Endothelial cell of umbilical vein (primary cell): ENCODE measurements at regions not wholly inside any gene's neighbourhood (a gene's known extent, or its start where the extent isn't known, plus 50 kb on each side); places are given as distances from the start of the nearest gene placed in this dataset.

ENCODE experiments used
- BruUV-seq: library from RNA; stranded (reverse); fragments of 400-500 nt; replicated peaks from 2 replicates; lab custom pipeline; 2021; lab: Mats Ljungman, UMichigan
- CTCF ChIA-PET: fragments of 300-600, 350-600 bp; sonication (Branson Sonifier 250); formaldehyde crosslinking; loops from one replicate; lab custom pipeline; 2021; ENCODE audit warnings: antibody characterized with exemption, inconsistent platforms; lab: Charles Lee
- POLR2A ChIA-PET: fragments of 300-600, 350-600 bp; sonication (Branson Sonifier 250); formaldehyde crosslinking; loops from one replicate; lab custom pipeline; 2021; ENCODE audit warnings: antibody characterized with exemption, inconsistent platforms; lab: Charles Lee
- DNase-seq: peaks from one replicate; pipeline ENCODE4 v3.0.0-alpha.2; 2011; ENCODE audit warnings: low read depth, low spot score
- FAIRE-seq: peaks from 2 replicates; lab custom pipeline; 2011; peaks lifted over from hg19 to GRCh38; lab: Jason Lieb, UNC
- H2AFZ ChIP-seq: 2 replicates; pipeline ENCODE4 v1.6.0; 2012; ENCODE audit warnings: low read depth, low read length, control low read depth, inconsistent platforms
- H3K27ac ChIP-seq: 2 replicates; pipeline ENCODE4 v1.5.1; 2011; ENCODE audit warnings: low read depth, mild to moderate bottlenecking, control low read depth, low read length, moderate library complexity; ENCODE audit not compliant: insufficient read depth
- H3K27me3 ChIP-seq, 2 experiments: 2 replicates each; pipeline versions ENCODE4 v1.6.0 to v1.6.1; 2011; ENCODE audit warnings: low read length in 2 of 2, mixed read lengths in 1 of 2; ENCODE audit not compliant: control insufficient read depth in 2 of 2, insufficient read depth in 2 of 2
- H3K36me3 ChIP-seq, 2 experiments: 2 replicates in 1 of 2; 3 replicates in 1 of 2; pipeline ENCODE4 v1.5.1; 2011; ENCODE audit warnings: low read length in 2 of 2, mild to moderate bottlenecking in 1 of 2, moderate library complexity in 1 of 2; ENCODE audit not compliant: control insufficient read depth in 2 of 2, insufficient read depth in 2 of 2; ENCODE audit errors: extremely low read depth in 1 of 2
- H3K4me1 ChIP-seq: 3 replicates; pipeline ENCODE4 v1.5.1; 2011; ENCODE audit warnings: mild to moderate bottlenecking, low read length; ENCODE audit not compliant: control insufficient read depth, insufficient read depth; ENCODE audit errors: extremely low read depth
- H3K4me2 ChIP-seq: 2 replicates; pipeline ENCODE4 v1.6.1; 2011; ENCODE audit warnings: low read length, control low read depth, mixed read lengths; ENCODE audit not compliant: insufficient read depth
- H3K4me3 ChIP-seq, 3 experiments: fragments of 200-600 bp in 1 of 3; sonication (generic), shearing (Covaris generic) in 1 of 3; replicated peaks in 1 of 3; 2 replicates each; pipeline ENCODE4 v1.5.1; 2011 to 2016; ENCODE audit warnings: control low read depth in 3 of 3, low read length in 3 of 3, mild to moderate bottlenecking in 2 of 3, inconsistent platforms in 1 of 3, low read depth in 1 of 3, moderate library complexity in 1 of 3; ENCODE audit not compliant: insufficient read depth in 1 of 3
- H3K79me2 ChIP-seq: 2 replicates; pipeline ENCODE4 v1.6.0; 2012; ENCODE audit warnings: low read length, inconsistent platforms; ENCODE audit not compliant: control insufficient read depth, insufficient read depth
- H3K9ac ChIP-seq: replicated peaks from 2 replicates; pipeline ENCODE3; 2011; ENCODE audit warnings: low read length, control low read depth; ENCODE audit not compliant: insufficient read depth; ENCODE audit errors: extremely low read depth
- H3K9me1 ChIP-seq: replicated peaks from 3 replicates; pipeline ENCODE4 v1.6.0; 2011; ENCODE audit warnings: mild to moderate bottlenecking, low read length; ENCODE audit not compliant: control insufficient read depth, insufficient read depth; ENCODE audit errors: extremely low read depth
- H3K9me3 ChIP-seq: replicated peaks from 2 replicates; pipeline ENCODE4 v1.5.1; 2012; ENCODE audit warnings: low read length, inconsistent platforms; ENCODE audit not compliant: control insufficient read depth, insufficient read depth
- H4K20me1 ChIP-seq: replicated peaks from 2 replicates; pipeline ENCODE3; 2011; ENCODE audit warnings: mild to moderate bottlenecking, low read length; ENCODE audit not compliant: control insufficient read depth, insufficient read depth; ENCODE audit errors: extremely low read depth
- CTCF ChIP-seq, 2 donors: IDR thresholded peaks; 1 replicate in 1 of 2; 2 replicates in 1 of 2; pipeline ENCODE4 v1.5.1; 2011; ENCODE audit warnings: low read length in 2 of 2, mild to moderate bottlenecking in 2 of 2, moderate library complexity in 2 of 2, control low read depth in 1 of 2, inconsistent platforms in 1 of 2, low read depth in 1 of 2; ENCODE audit not compliant: insufficient read depth in 1 of 2; ENCODE audit errors: extremely low read depth in 1 of 2
- EZH2 ChIP-seq: IDR thresholded peaks from 2 replicates; pipeline ENCODE4 v1.6.1; 2012; ENCODE audit warnings: borderline replicate concordance, low read depth, mild to moderate bottlenecking, moderate library complexity, low read length, inconsistent platforms; ENCODE audit not compliant: severe bottlenecking
- FOS ChIP-seq: IDR thresholded peaks from 2 replicates; pipeline ENCODE4 v1.6.1; 2011; ENCODE audit warnings: mild to moderate bottlenecking, low read length, moderate library complexity, borderline replicate concordance; ENCODE audit not compliant: insufficient read depth
- GATA2 ChIP-seq: IDR thresholded peaks from 2 replicates; pipeline ENCODE4 v1.7.0; 2011; ENCODE audit warnings: low read depth, mild to moderate bottlenecking, moderate library complexity, mixed read lengths, low read length; ENCODE audit not compliant: insufficient read length, insufficient read depth
- JUN ChIP-seq: IDR thresholded peaks from 2 replicates; pipeline ENCODE4 v1.6.1; 2011; ENCODE audit warnings: borderline replicate concordance, low read depth; ENCODE audit not compliant: insufficient read length, insufficient read depth
- MAX ChIP-seq: IDR thresholded peaks from 2 replicates; pipeline ENCODE4 v1.6.1; 2011; ENCODE audit not compliant: insufficient read depth, insufficient read length
- MYC ChIP-seq: IDR thresholded peaks from one replicate; pipeline ENCODE4 v1.6.1; 2011; ENCODE audit warnings: mild to moderate bottlenecking, low read depth, low read length
- POLR2A ChIP-seq: IDR thresholded peaks from 2 replicates; pipeline ENCODE4 v1.6.1; 2012; ENCODE audit warnings: low read depth, mild to moderate bottlenecking, control low read depth, low read length
- POLR2AphosphoS5 ChIP-seq: IDR thresholded peaks from 2 replicates; pipeline ENCODE4 v1.6.1; 2012; ENCODE audit warnings: low read depth, mild to moderate bottlenecking, control low read depth, low read length, moderate library complexity; ENCODE audit not compliant: insufficient read depth
- dilution Hi-C: fragments of 300-500 bp; cut with MboI; formaldehyde crosslinking; loops from one replicate; pipeline ENCODE4 v1.15.0; 2019; ENCODE audit warnings: low sequenced_read_pairs; ENCODE audit not compliant: extremely low pct_ligation_motif_present
- intact Hi-C: fragments of 100-400 bp; cut with micrococcal nuclease; formaldehyde crosslinking; loops from one replicate; pipeline ENCODE4 v1.10.0; 2022

- Histone ChIP-seq H4K20me1 (no peaks in the 10 kb centered on the region), H3K9me1 (no peaks in the 10 kb centered on the region), H3K79me2 (no peaks in the 10 kb centered on the region), H3K4me3 (no peak overlapping the region), H3K27me3 (no peaks in the 10 kb centered on the region), H3K9ac (no peak overlapping the region), H3K9me3 (peaks cover 7% of the 10 kb centered on the region), H3K36me3 (no peaks in the 10 kb centered on the region), H3K27ac (no peak overlapping the region), H3K4me2 (no peak overlapping the region), H2AFZ (no peak overlapping the region), H3K4me1 (no peaks in the 10 kb centered on the region)
- BruUV-seq, result no TSS peak
- dilution Hi-C loops, result no loop called here
- TF ChIP-seq JUN (no peak), FOS (no peak), EZH2 (no peak), POLR2AphosphoS5 (no peak), MYC (no peak), GATA2 (no peak), CTCF (IDR thresholded peaks at IDR 0.05; ENCODE audit: extremely low read depth in 1 of 2, insufficient read depth in 1 of 2, low read depth in 1 of 2, low read length in 2 of 2) (no peak), MAX (no peak), POLR2A (no peak)
- intact Hi-C loops, result no loop called here
- DNase-seq (no peak), FAIRE-seq (no peak)
- ChIA-PET POLR2A (no interaction called here), CTCF (no interaction called here)
Observed at GRCh38 chr18:73901566-73901965, 246.1 kb downstream of the FBXO15 start.
